NB4 (cell line): ENCODE measurements at regions not wholly inside any gene's neighbourhood (a gene's known extent, or its start where the extent isn't known, plus 50 kb on each side); places are given as distances from the start of the nearest gene placed in this dataset.
"Not testable (repeated sequence)": the region's sequence is repeated elsewhere in the genome, so short reads cannot be mapped to it uniquely, and the experiment has no call there.

Experiments
- DNase-seq: peaks from one replicate; pipeline ENCODE4 v3.0.0; 2010; ENCODE audit warnings: low read depth
- H3K4me3 ChIP-seq: one replicate; pipeline ENCODE4 v1.5.1; 2011; ENCODE audit warnings: mild to moderate bottlenecking, low read depth, low read length, moderate library complexity
- MYC ChIP-seq: IDR thresholded peaks from 2 replicates; pipeline ENCODE4 v1.6.1; 2011; ENCODE audit warnings: low read depth, low read length
- POLR2A ChIP-seq: IDR thresholded peaks from 2 replicates; pipeline ENCODE4 v1.6.1; 2011; ENCODE audit warnings: mild to moderate bottlenecking; ENCODE audit not compliant: insufficient read length; ENCODE audit errors: extremely low read depth
- TF ChIP-seq, protein P1 (sequence below): IDR thresholded peaks from 2 replicates; pipeline ENCODE4 v1.6.1; 2011; ENCODE audit warnings: low read depth, low read length
- TF ChIP-seq, protein P2 (sequence below): IDR thresholded peaks from one replicate; pipeline ENCODE4 v1.5.1; 2012; ENCODE audit warnings: low read depth, low read length

DNA sequence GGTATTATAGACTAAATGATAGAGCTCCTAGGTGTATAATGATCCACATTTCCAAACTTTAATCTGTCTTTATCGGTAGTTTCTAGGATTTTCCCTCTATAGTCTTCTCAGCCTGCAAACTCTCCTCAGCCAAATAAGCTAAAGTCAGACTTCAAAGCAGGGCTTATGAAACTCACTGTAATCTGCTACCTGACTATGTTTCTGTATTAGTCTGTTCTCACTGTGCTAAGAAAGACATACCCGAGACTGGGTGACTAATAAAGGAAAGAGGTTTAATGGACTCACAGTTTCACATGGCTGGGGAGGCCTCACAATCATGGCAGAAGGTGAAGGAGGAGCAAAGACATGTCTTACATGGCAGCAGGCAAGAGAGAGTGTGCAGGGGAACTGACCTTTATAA, 928.7 kb upstream of the ADGRB3 start:
- DNase-seq: no peak
- H3K4me3 ChIP-seq: no peak overlapping the region
- no peak for TF ChIP-seq MYC
- TF ChIP-seq, protein P1, sequence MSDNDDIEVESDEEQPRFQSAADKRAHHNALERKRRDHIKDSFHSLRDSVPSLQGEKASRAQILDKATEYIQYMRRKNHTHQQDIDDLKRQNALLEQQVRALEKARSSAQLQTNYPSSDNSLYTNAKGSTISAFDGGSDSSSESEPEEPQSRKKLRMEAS: no peak
- TF ChIP-seq, protein P2, sequence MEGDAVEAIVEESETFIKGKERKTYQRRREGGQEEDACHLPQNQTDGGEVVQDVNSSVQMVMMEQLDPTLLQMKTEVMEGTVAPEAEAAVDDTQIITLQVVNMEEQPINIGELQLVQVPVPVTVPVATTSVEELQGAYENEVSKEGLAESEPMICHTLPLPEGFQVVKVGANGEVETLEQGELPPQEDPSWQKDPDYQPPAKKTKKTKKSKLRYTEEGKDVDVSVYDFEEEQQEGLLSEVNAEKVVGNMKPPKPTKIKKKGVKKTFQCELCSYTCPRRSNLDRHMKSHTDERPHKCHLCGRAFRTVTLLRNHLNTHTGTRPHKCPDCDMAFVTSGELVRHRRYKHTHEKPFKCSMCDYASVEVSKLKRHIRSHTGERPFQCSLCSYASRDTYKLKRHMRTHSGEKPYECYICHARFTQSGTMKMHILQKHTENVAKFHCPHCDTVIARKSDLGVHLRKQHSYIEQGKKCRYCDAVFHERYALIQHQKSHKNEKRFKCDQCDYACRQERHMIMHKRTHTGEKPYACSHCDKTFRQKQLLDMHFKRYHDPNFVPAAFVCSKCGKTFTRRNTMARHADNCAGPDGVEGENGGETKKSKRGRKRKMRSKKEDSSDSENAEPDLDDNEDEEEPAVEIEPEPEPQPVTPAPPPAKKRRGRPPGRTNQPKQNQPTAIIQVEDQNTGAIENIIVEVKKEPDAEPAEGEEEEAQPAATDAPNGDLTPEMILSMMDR: no peak
- no peak for TF ChIP-seq POLR2A

DNA sequence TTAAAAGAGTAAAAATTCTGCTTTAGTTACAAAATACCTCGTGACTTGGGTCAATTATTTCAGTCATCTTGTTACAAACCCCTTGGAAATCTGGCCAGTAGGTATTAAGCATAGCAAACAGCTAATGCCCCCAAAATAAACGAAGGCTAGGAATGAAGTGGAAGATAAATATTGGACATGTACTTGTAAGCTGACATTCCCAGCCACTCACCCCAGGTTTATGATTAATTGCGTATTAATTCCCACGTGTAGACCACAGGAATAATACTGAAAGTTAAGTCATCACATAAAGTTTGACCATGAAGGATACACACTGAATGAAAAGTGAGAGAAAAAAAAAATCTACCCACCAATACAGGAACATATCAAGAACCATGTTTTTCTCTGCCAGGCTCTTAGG, 936.5 kb upstream of the ADGRB3 start:
- DNase-seq: no peak
- H3K4me3 ChIP-seq: no peak overlapping the region
- TF ChIP-seq MYC (no peak), POLR2A (no peak)
- TF ChIP-seq, protein P1: no peak
- TF ChIP-seq, protein P2: no peak

DNA sequence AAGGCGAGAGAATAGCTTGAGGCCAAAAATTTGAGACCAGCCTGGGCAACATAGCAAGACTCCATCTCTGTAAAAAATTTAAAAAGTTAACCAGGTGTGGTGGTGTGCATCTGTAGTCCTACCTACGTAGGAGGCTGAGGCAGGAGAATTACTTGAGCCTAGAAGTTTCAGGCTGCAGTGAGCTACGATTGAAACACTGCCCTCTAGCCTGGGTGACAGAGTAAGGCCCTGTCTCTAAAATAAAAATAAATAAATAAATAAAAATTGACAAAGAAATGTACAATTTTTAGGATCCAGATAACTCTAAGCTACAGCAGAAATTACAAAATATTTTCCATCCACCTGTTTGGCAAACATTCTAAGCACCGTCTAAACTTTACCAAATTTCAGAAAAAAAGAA, 941.0 kb upstream of the ADGRB3 start:
- TF ChIP-seq, protein P1: no peak
- TF ChIP-seq POLR2A (no peak), MYC (no peak)
- TF ChIP-seq, protein P2: no peak
- DNase-seq: no peak
- no peak overlapping the region for H3K4me3 ChIP-seq

DNA sequence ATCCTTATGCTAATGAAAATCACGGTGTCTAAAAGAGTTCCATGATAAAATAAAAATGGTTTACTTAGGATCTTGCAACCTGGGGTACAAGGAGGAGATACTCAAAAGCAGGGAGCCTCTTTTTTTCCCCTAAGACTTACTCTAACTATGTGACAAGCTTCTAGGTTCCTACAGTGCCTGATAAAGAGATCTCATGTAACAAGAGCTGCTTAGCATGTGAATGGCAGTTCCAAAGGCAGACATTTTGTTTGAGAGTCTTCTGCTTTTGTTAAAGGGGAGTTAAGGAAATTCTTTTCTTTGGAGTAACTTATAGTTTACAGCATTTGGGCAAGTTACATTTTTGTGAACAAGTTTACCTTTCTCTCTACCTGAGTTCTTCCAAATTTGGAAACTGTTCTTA, 945.8 kb upstream of the ADGRB3 start:
- no peak overlapping the region for H3K4me3 ChIP-seq
- TF ChIP-seq, protein P1: no peak
- no peak for TF ChIP-seq POLR2A
- TF ChIP-seq, protein P2: no peak
- DNase-seq: no peak

DNA sequence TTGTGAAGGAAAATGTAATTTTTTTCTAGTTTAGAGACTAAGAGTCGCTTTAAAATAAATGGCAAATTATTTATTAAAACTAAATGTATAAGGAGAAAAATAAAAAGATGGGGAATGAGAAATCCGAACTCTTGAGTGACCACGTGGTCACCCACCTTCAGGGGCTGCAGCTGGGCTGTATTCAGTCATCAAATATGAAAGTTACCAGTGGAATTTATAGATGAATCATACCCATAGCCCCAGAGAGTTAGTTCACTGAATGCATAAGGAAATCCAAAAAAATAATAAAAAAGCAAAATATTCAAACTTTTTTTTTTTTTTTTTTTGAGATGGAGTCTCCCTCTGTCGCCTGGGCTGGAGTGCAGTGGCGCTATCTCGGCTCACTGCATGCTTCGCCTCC, 947.7 kb upstream of the ADGRB3 start:
- no peak for DNase-seq
- TF ChIP-seq, protein P1: no peak
- TF ChIP-seq POLR2A: no peak
- TF ChIP-seq MYC: no peak
- TF ChIP-seq, protein P2: no peak
- H3K4me3 ChIP-seq: no peak overlapping the region

DNA sequence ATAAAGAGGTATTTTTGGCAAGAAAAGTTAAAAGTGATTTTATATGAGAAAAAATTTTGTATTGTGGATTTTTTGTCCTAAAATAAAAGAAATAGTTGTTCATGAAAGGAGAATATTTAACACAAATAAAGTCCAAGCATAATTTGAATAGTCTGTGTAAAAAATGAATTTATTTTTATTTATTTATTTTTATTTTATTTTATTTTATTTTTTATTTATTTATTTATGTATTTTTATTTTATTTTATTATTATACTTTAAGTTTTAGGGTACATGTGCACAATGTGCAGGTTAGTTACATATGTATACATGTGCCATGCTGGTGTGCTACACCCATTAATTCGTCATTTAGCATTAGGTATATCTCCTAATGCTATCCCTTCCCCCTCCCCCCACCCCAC, 948.9 kb upstream of the ADGRB3 start:
- H3K4me3 ChIP-seq, DNase-seq: not testable (repeated sequence)
